ENCODE measurements at regions not wholly inside any gene's neighbourhood (a gene's known extent, or its start where the extent isn't known, plus 50 kb on each side); places are given as distances from the start of the nearest gene placed in this dataset.

- TF ChIP-seq CTCF (IDR thresholded peaks at IDR 0.05), result no peak
These were observed 156.1 kb upstream of the ERCC6L2 start for GRCh38 chr9:95719354-95719753.

GRCh38 chr9:95718263-95718662, 157.2 kb upstream of the ERCC6L2 start:
- TF ChIP-seq CTCF (IDR thresholded peaks at IDR 0.05), result no peak

GRCh38 chr9:95715868-95716435, 159.5 kb upstream of the ERCC6L2 start:
- TF ChIP-seq CTCF (IDR thresholded peaks at IDR 0.05), result no peak

GRCh38 chr9:95710446-95710845, 165.0 kb upstream of the ERCC6L2 start:
- no peak for TF ChIP-seq CTCF (IDR thresholded peaks at IDR 0.05)

- TF ChIP-seq CTCF (IDR thresholded peaks at IDR 0.05), result no peak
These were observed 178.8 kb upstream of the ERCC6L2 start for GRCh38 chr9:95696701-95697100.

- no peak for TF ChIP-seq CTCF (IDR thresholded peaks at IDR 0.05)
These were observed 174.7 kb upstream of the PTCH1 start for GRCh38 chr9:95691435-95691834.

- TF ChIP-seq CTCF (IDR thresholded peaks at IDR 0.05), result no peak
These were observed 172.9 kb upstream of the PTCH1 start for GRCh38 chr9:95689669-95690068.

GRCh38 chr9:95684516-95684915, 167.7 kb upstream of the PTCH1 start:
- TF ChIP-seq CTCF (IDR thresholded peaks at IDR 0.05), result no peak
